ENCODE measurements at regions not wholly inside any gene's neighbourhood (a gene's known extent, or its start where the extent isn't known, plus 50 kb on each side); places are given as distances from the start of the nearest gene placed in this dataset.

DNA sequence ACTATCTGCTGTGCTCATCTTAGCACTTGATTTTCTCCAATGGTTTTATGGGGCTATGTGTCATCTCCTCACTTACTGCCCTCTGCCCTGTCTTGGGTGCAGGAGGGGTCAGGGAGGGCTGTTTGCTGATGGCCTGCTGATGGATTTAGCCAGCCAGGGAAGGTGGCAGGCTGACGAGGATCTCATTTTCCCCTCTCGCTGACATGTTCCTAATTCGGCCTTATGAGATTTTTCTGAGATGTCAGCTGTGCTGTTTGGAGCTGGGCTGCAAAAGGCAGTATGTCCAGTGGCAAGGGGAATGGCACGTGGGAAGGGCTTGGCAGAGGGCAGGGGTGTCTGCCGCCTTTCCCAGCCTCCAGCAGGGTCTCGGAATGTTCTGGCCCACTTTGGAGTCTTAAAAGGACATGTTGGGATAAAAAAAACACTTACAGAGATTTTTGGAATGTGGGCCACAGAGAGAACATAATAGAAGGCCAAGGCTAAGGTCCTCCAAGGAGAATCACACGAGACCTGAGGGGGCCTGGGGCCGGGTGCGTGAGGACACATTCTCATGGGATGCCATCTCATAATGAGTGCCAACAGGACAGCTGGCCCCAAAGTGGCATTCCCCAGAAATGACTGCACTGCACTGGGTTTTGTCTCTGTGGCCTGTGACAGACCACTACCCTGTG lies 303.8 kb downstream of the TLE3 start:
- peaks cover 9% of the 10 kb centered on the region for H3K4me1 ChIP-seq
- TF ChIP-seq, protein P1, sequence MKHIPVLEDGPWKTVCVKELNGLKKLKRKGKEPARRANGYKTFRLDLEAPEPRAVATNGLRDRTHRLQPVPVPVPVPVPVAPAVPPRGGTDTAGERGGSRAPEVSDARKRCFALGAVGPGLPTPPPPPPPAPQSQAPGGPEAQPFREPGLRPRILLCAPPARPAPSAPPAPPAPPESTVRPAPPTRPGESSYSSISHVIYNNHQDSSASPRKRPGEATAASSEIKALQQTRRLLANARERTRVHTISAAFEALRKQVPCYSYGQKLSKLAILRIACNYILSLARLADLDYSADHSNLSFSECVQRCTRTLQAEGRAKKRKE (CRISPR knock-in tag; IDR thresholded peaks at IDR 0.05; ENCODE audit: low read depth): no peak
- no peak for TF ChIP-seq EHF (CRISPR knock-in tag; IDR thresholded peaks at IDR 0.05)
- no peak for TF ChIP-seq JUN (IDR thresholded peaks at IDR 0.05)
- no peak for TF ChIP-seq NPAS2 (CRISPR knock-in tag; IDR thresholded peaks at IDR 0.05; ENCODE audit: borderline replicate concordance)
- no peak for TF ChIP-seq CHD2 (IDR thresholded peaks at IDR 0.05; ENCODE audit: low read length, partially characterized antibody)
- TF ChIP-seq HEYL (CRISPR knock-in tag; IDR thresholded peaks at IDR 0.05): no peak
- no peak for TF ChIP-seq MYC (IDR thresholded peaks at IDR 0.05; ENCODE audit: borderline replicate concordance, low read length)
- TF ChIP-seq BHLHE40 (IDR thresholded peaks at IDR 0.05; ENCODE audit: low read depth, low read length): no peak
- TF ChIP-seq ESRRA (IDR thresholded peaks at IDR 0.05; ENCODE audit: borderline replicate concordance, low read length): no peak
- TF ChIP-seq CHD4 (IDR thresholded peaks at IDR 0.05; ENCODE audit: borderline replicate concordance): no peak
- peaks cover 9% of the 10 kb centered on the region for H3K9me3 ChIP-seq
- DNase-seq (ENCODE audit: low read depth in 1 of 2, low spot score in 1 of 2): no peak
- ChIA-PET CTCF (no interaction called here), POLR2A (no interaction called here)
- 70% methylated on average over 9 of the region's 9 CpGs for WGBS (ENCODE audit: missing lambda C conversion rate)
- no peak overlapping the region for H3K27ac ChIP-seq
- ATAC-seq: no peak
- H3K4me2 ChIP-seq: no peak overlapping the region
- H3K4me3 ChIP-seq: no peak overlapping the region
- no peak for FAIRE-seq

DNA sequence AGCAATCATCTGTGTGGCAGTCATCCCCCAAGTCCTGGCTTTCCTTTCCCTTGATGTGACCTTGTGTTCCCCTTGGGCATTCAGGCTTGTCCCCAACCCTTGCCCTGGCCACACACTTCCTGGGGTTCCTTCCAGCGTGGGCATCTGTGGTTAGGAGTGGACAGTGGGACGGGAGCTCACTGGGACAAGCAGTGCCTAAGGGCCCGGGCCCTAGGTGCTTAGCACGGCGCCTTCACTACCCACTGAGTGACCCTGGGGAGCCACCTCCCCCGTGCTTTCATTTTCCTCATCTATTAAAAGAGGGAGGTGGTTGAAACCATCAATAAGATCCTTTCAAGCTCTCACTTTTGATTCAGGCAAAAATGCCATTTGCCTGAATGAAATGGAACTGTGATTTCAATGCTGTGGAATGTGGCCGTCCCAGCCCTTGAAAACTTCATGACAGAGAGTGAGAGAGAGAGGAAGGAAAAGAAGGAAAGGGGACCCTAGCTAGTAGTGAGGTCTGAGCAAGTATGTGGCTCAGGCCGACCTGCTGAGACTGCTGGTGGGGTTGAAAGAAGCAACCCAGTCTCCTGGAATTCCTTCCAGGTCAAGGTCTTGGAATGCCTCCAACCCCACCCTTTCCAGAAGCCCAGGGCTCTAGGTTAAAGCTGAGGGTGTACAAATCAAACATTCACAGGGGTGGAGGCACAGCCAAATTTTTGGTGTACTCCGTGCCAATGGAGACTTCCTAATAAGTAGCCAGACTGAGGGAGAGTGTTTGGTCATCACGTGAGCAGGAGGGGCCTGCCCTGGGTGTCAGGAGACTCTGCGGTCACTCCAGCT lies 302.9 kb downstream of the TLE3 start:
- ATAC-seq (peak in 1 of 2 experiments; percentile 57; a peak in 3 of 6 replicates), FAIRE-seq (no peak), DNase-seq (ENCODE audit: low read depth in 1 of 2, low spot score in 1 of 2) (no peak)
- Histone ChIP-seq H3K4me2 (peak overlapping the region; percentile 44), H3K9me3 (peaks cover 9% of the 10 kb centered on the region), H3K27ac (peak overlapping the region in 1 of 2 experiments; percentile 44; a peak in 1 of 6 replicates), H3K4me1 (peaks cover 9% of the 10 kb centered on the region), H3K4me3 (no peak overlapping the region)
- WGBS (ENCODE audit: missing lambda C conversion rate): 63% methylated on average over 11 of the region's 11 CpGs
- CTCF ChIA-PET: interaction anchor here (0.7 to 1.4 kb wide), 2 partner anchors 46 to 304 kb away, joined by 3 to 6 read pairs; no protein-coding TSS in a partner anchor
- POLR2A ChIA-PET: no interaction called here
- TF ChIP-seq HOXA7 (CRISPR knock-in tag; IDR thresholded peaks at IDR 0.05): no peak
- TF ChIP-seq FOXS1 (CRISPR knock-in tag; IDR thresholded peaks at IDR 0.05): no peak
- TF ChIP-seq, protein P2, sequence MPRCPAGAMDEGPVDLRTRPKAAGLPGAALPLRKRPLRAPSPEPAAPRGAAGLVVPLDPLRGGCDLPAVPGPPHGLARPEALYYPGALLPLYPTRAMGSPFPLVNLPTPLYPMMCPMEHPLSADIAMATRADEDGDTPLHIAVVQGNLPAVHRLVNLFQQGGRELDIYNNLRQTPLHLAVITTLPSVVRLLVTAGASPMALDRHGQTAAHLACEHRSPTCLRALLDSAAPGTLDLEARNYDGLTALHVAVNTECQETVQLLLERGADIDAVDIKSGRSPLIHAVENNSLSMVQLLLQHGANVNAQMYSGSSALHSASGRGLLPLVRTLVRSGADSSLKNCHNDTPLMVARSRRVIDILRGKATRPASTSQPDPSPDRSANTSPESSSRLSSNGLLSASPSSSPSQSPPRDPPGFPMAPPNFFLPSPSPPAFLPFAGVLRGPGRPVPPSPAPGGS (IDR thresholded peaks at IDR 0.05): no peak
- TF ChIP-seq, protein P3, sequence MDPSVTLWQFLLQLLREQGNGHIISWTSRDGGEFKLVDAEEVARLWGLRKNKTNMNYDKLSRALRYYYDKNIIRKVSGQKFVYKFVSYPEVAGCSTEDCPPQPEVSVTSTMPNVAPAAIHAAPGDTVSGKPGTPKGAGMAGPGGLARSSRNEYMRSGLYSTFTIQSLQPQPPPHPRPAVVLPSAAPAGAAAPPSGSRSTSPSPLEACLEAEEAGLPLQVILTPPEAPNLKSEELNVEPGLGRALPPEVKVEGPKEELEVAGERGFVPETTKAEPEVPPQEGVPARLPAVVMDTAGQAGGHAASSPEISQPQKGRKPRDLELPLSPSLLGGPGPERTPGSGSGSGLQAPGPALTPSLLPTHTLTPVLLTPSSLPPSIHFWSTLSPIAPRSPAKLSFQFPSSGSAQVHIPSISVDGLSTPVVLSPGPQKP (IDR thresholded peaks at IDR 0.05; ENCODE audit: low read depth, low read length): no peak
- no peak for TF ChIP-seq HOXB13 (CRISPR knock-in tag; IDR thresholded peaks at IDR 0.05; ENCODE audit: low read depth)
- TF ChIP-seq NFE2L2 (conservative IDR thresholded peaks at IDR 0.05; ENCODE audit: low read length): no peak
- no peak for TF ChIP-seq CHD4 (IDR thresholded peaks at IDR 0.05; ENCODE audit: borderline replicate concordance)
- TF ChIP-seq, protein P4, sequence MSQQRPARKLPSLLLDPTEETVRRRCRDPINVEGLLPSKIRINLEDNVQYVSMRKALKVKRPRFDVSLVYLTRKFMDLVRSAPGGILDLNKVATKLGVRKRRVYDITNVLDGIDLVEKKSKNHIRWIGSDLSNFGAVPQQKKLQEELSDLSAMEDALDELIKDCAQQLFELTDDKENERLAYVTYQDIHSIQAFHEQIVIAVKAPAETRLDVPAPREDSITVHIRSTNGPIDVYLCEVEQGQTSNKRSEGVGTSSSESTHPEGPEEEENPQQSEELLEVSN (IDR thresholded peaks at IDR 0.05; ENCODE audit: borderline replicate concordance, low read depth): no peak
- TF ChIP-seq, protein P5, sequence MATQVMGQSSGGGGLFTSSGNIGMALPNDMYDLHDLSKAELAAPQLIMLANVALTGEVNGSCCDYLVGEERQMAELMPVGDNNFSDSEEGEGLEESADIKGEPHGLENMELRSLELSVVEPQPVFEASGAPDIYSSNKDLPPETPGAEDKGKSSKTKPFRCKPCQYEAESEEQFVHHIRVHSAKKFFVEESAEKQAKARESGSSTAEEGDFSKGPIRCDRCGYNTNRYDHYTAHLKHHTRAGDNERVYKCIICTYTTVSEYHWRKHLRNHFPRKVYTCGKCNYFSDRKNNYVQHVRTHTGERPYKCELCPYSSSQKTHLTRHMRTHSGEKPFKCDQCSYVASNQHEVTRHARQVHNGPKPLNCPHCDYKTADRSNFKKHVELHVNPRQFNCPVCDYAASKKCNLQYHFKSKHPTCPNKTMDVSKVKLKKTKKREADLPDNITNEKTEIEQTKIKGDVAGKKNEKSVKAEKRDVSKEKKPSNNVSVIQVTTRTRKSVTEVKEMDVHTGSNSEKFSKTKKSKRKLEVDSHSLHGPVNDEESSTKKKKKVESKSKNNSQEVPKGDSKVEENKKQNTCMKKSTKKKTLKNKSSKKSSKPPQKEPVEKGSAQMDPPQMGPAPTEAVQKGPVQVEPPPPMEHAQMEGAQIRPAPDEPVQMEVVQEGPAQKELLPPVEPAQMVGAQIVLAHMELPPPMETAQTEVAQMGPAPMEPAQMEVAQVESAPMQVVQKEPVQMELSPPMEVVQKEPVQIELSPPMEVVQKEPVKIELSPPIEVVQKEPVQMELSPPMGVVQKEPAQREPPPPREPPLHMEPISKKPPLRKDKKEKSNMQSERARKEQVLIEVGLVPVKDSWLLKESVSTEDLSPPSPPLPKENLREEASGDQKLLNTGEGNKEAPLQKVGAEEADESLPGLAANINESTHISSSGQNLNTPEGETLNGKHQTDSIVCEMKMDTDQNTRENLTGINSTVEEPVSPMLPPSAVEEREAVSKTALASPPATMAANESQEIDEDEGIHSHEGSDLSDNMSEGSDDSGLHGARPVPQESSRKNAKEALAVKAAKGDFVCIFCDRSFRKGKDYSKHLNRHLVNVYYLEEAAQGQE (IDR thresholded peaks at IDR 0.05): no peak
- TF ChIP-seq, protein P6, sequence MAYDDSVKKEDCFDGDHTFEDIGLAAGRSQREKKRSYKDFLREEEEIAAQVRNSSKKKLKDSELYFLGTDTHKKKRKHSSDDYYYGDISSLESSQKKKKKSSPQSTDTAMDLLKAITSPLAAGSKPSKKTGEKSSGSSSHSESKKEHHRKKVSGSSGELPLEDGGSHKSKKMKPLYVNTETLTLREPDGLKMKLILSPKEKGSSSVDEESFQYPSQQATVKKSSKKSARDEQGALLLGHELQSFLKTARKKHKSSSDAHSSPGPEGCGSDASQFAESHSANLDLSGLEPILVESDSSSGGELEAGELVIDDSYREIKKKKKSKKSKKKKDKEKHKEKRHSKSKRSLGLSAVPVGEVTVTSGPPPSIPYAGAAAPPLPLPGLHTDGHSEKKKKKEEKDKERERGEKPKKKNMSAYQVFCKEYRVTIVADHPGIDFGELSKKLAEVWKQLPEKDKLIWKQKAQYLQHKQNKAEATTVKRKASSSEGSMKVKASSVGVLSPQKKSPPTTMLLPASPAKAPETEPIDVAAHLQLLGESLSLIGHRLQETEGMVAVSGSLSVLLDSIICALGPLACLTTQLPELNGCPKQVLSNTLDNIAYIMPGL (CRISPR knock-in tag; IDR thresholded peaks at IDR 0.05; ENCODE audit: borderline replicate concordance): no peak
- no peak for TF ChIP-seq TFCP2L1 (CRISPR knock-in tag; IDR thresholded peaks at IDR 0.05)
- no peak for TF ChIP-seq FOSL2 (IDR thresholded peaks at IDR 0.05)
- TF ChIP-seq FOSL2 (CRISPR knock-in tag; IDR thresholded peaks at IDR 0.05): no peak
- TF ChIP-seq HDAC2 (IDR thresholded peaks at IDR 0.05): no peak
